Rectal smooth muscle tissue (tissue), 1 donor: ENCODE measurements at regions not wholly inside any gene's neighbourhood (a gene's known extent, or its start where the extent isn't known, plus 50 kb on each side); places are given as distances from the start of the nearest gene placed in this dataset.

Experiments used
- H3K27ac ChIP-seq: one replicate; pipeline ENCODE4 v1.7.0; 2013; ENCODE audit warnings: low read depth, low read length, inconsistent platforms
- H3K27me3 ChIP-seq: one replicate; pipeline ENCODE4 v1.7.0; 2013; ENCODE audit warnings: low read length; ENCODE audit not compliant: control insufficient read depth, insufficient read depth
- H3K36me3 ChIP-seq: one replicate; pipeline ENCODE4 v1.7.0; 2013; ENCODE audit warnings: low read length; ENCODE audit not compliant: control insufficient read depth, insufficient read depth
- H3K4me1 ChIP-seq: one replicate; pipeline ENCODE4 v1.7.0; 2013; ENCODE audit warnings: low read length; ENCODE audit not compliant: control insufficient read depth, insufficient read depth
- H3K4me3 ChIP-seq: one replicate; pipeline ENCODE4 v1.7.0; 2013; ENCODE audit warnings: low read length
- H3K9ac ChIP-seq: one replicate; pipeline ENCODE4 v1.7.0; 2013; ENCODE audit warnings: low read length

DNA sequence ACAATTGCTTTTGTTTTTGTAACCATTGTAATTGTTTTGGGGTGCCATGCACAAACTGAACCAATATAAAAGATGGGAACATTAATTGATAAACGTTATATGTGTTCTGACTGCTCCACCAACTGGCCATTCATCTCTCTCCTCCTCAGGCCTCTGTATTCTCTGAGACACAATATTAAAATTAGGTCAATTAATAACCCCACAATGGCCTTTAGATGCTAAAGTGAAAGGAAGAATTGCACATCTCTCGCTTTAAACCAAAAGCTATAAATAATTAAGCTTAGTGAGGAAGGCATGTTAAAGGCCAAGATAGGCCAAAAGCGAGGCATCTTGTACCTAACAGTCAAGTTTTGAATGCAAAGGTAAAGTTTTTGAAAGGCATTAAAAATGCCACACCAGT is 448.4 kb upstream of the ITGA1 start:
- H3K4me3 ChIP-seq, result no peak overlapping the region
- H3K9ac ChIP-seq, result no peak overlapping the region
- no peak overlapping the region for H3K27ac ChIP-seq
- H3K36me3 ChIP-seq, result no peaks in the 10 kb centered on the region
- no peaks in the 10 kb centered on the region for H3K4me1 ChIP-seq
- no peaks in the 10 kb centered on the region for H3K27me3 ChIP-seq

DNA sequence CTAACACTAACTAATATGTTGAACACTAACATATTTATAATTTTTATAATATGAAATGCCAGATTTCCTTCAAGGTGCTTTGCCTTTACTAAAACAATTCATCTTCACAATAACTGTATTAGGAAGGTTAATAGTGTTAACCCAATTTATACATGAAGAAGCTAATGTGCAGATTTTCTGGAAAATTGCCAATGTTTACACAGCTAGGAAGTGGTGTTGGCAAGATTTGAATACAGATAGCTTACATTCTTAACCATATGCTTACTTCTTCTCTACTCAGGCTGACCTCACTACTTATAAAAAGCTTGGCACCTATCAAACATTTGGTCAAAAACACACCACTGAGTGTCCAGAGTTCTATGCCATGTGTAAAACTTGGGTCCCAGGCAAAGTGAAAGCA is 445.4 kb upstream of the ITGA1 start:
- H3K36me3 ChIP-seq, result no peaks in the 10 kb centered on the region
- H3K9ac ChIP-seq, result no peak overlapping the region
- no peak overlapping the region for H3K4me3 ChIP-seq
- no peak overlapping the region for H3K27ac ChIP-seq
- no peaks in the 10 kb centered on the region for H3K4me1 ChIP-seq
- H3K27me3 ChIP-seq, result no peaks in the 10 kb centered on the region

DNA sequence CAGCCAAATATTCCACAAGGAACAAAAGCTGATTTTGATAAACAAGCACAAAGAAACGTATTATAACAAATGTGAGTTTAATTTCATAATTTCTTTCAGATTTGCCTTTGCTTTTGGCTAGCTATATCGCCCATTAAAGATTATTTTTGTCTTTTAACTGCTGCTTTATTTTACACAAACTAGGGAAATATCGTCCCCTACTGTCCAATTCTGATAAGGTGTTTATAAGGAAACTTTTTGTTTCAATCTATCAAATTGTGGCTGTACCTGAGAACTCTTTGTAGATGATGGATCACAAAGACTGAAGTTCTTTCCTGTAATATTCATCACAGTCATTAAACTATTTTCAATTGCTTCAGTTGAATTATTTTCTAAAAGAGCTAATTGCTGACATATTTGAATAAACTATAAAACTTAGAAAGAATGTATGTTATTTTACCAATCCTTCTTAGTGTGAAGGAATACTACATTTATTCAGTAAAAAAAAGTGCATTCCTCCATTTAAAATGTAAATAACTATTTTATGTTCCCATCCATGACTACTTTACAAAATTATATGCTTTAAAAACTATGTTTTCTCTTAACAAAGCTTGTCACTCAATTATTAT is 431.3 kb upstream of the ITGA1 start:
- no peaks in the 10 kb centered on the region for H3K36me3 ChIP-seq

DNA sequence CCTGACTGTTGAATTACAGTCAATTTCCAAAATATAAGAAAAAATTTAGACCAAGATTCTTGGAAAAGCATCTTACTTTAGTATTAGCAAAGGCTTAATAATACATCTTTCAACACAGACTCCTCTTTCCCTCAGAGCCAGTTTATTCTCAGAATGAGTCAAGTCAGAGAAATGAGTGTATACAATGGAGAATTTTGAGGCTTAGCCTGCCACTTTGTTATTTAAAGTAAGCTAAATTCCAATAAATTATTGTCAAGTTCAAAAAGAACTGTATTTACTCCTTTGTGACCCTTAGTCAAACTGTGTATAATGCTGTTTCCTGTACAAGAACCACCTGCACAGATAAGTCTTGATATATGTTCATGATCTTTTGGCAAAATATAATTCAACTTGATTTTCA is 428.5 kb upstream of the ITGA1 start:
- H3K9ac ChIP-seq, result no peak overlapping the region
- no peak overlapping the region for H3K4me3 ChIP-seq
- no peaks in the 10 kb centered on the region for H3K27me3 ChIP-seq
- H3K4me1 ChIP-seq, result no peaks in the 10 kb centered on the region
- no peaks in the 10 kb centered on the region for H3K36me3 ChIP-seq
- no peak overlapping the region for H3K27ac ChIP-seq

More for the DNA sequence above, 431.3 kb upstream of the ITGA1 start:
- Histone ChIP-seq H3K27me3 (no peaks in the 10 kb centered on the region), H3K4me1 (no peaks in the 10 kb centered on the region), H3K4me3 (no peak overlapping the region), H3K9ac (no peak overlapping the region), H3K27ac (no peak overlapping the region)

DNA sequence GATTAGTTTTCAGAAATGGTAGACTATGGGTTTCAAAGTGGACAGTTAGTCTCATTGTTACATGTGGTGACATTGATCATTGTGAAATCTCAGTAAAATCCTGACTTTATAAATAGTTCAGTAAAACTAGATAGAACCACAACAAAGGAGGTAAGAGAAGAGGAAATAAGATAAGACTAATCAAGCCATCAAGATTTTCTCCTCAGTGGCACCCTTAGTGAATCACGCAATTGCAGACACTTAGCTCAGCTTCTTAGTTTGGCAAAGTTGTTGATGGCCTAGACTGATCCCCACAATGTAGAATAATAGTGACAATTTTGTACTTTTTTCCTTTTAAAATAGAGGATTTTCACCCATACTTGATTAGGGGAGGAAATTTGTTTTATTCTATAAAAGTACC is 426.7 kb upstream of the ITGA1 start:
- H3K9ac ChIP-seq, result no peak overlapping the region
- no peaks in the 10 kb centered on the region for H3K4me1 ChIP-seq
- H3K36me3 ChIP-seq, result no peaks in the 10 kb centered on the region
- no peaks in the 10 kb centered on the region for H3K27me3 ChIP-seq
- no peak overlapping the region for H3K27ac ChIP-seq
- no peak overlapping the region for H3K4me3 ChIP-seq

DNA sequence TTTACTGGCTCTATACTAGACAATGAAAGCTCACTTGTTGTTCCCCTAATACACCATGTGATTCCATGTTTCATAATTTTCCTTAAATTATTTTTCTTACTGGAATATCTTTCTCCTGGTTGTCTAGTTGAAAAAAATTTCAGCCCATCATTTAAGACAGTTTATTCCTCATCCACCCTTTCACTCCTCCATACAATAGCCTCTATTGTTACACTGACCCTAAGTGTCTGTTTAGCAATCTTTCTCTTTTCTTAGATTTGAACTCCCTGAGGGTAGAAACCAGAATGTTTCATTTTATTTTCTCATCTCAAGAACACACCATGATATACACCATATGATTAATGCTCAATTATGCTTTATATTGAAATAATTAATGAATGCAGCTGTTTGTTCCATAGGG is 413.4 kb upstream of the ITGA1 start:
- H3K27ac ChIP-seq, result no peak overlapping the region
- H3K4me1 ChIP-seq, result no peaks in the 10 kb centered on the region
- no peaks in the 10 kb centered on the region for H3K27me3 ChIP-seq
- no peaks in the 10 kb centered on the region for H3K36me3 ChIP-seq
- no peak overlapping the region for H3K9ac ChIP-seq
- no peak overlapping the region for H3K4me3 ChIP-seq

DNA sequence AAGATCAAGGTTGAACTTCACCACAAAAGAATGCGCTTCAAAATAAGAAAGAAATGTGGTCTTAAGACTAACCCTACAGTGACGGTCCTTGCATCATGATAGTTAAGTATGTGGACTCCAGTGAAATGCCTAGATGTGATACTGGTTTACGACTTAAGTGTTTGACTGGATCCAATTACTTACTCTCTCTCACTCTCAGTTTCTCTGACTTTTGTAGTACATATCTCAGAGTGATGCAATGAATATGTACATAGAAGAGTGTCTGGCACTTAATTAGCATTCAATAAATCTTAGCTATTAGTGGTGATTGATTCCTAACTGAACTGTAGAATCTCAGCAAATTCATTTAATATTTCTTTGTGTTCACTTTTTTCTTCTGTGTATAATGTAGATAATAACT is 411.7 kb upstream of the ITGA1 start:
- H3K4me1 ChIP-seq, result no peaks in the 10 kb centered on the region
- no peak overlapping the region for H3K9ac ChIP-seq
- no peaks in the 10 kb centered on the region for H3K27me3 ChIP-seq
- no peaks in the 10 kb centered on the region for H3K36me3 ChIP-seq
- H3K27ac ChIP-seq, result no peak overlapping the region
- H3K4me3 ChIP-seq, result no peak overlapping the region

DNA sequence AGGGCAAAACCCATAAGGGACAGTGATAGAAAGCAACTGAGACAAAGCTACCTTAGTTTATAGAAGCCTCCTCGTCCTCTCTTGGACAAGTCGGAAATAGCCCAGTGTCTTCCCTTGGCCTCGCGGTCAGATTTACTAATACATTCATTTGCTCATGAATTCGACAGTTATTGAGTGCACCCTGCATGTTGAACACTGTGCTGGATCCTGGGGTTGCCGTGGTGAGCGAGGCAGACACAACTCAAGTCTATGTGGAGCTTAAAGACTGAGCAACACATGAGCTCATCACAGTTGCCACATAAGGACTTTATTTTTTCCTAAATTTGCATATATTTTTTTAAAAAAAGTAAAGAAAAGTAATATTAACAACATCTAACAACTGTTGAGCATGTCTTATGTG is 411.1 kb upstream of the ITGA1 start:
- H3K36me3 ChIP-seq, result no peaks in the 10 kb centered on the region
- no peak overlapping the region for H3K4me3 ChIP-seq
- no peaks in the 10 kb centered on the region for H3K27me3 ChIP-seq
- H3K27ac ChIP-seq, result no peak overlapping the region
- H3K4me1 ChIP-seq, result no peaks in the 10 kb centered on the region
- H3K9ac ChIP-seq, result no peak overlapping the region

DNA sequence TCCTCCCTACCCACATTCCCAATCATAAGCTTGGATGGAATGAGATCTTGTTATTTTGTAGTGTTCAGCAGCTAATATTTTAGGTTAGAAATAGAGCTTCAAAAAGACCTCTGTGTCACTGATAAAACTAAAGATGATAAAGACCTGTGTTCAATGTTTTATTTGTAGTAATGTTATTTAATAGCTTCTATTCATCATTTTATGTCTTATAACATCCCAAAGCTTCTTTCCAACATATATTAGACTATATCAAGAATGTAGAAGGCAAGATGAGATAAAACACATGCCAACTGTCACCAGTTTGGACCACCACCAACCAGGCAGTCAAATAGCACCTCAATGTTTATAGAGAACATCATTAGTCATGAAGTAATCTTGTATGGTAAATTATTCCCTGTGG is 409.5 kb upstream of the ITGA1 start:
- Histone ChIP-seq H3K9ac (no peak overlapping the region), H3K4me1 (no peaks in the 10 kb centered on the region), H3K4me3 (no peak overlapping the region), H3K27me3 (no peaks in the 10 kb centered on the region), H3K36me3 (no peaks in the 10 kb centered on the region), H3K27ac (no peak overlapping the region)

DNA sequence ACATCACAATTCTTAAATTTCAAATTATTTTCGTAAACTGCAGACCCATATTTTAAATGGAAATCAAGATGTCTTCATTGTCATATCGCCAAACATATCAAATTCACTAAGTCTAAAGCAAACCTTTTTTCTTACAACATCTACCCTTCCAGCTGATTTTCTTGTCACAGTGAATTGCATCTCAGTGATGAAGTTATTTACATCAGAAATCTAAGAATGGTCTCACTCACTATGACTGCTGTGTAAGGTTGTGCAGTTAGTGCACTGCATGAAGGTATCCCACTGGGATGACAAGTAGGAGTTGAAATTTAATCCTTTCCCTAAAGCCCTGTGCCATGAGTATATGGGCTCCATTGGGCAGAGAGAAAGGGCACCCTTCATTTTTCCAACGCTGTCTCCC is 399.4 kb upstream of the ITGA1 start:
- no peak overlapping the region for H3K9ac ChIP-seq

DNA sequence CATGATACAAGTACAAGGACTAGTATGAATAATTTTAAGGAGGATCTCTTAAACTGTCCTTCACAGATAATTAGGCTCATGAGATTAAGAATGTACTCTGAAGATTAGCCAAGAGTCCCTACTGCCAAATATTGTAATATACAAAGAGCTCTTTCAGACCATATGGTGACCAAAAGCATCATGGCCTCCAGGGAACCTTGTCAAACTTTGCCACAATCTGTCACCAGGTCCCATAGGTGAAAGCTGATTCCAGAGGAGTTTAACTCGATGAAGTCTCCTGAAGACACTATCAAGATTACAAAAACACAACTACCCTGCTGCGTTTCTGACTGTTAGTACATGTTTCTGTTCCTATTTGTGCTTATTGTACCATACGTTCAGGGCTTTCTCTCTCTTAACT is 395.4 kb upstream of the ITGA1 start:
- no peak overlapping the region for H3K9ac ChIP-seq
- no peaks in the 10 kb centered on the region for H3K4me1 ChIP-seq
- no peak overlapping the region for H3K4me3 ChIP-seq
- no peaks in the 10 kb centered on the region for H3K27me3 ChIP-seq
- H3K27ac ChIP-seq, result no peak overlapping the region
- H3K36me3 ChIP-seq, result no peaks in the 10 kb centered on the region

More for the DNA sequence above, 399.4 kb upstream of the ITGA1 start:
- Histone ChIP-seq H3K4me3 (no peak overlapping the region), H3K27me3 (no peaks in the 10 kb centered on the region), H3K4me1 (no peaks in the 10 kb centered on the region), H3K36me3 (no peaks in the 10 kb centered on the region), H3K27ac (no peak overlapping the region)

DNA sequence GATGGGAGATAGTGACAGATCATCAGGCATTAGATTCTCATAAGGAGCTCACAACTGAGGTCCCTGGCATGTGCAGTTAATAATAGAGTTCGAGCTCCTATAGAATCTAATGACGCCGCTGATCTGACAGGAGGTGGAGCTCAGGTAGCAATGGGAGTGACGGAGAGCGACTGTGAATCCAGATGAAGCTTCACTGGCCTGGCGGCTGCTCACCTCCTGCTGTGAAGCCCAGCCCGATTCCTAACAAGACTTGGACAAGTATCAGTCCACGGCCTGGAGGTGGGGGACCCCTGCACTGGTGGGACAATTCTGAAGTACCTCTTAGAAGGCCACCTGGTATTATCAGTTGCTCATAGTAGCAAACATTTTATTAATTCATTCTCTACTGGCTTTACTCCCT is 377.9 kb upstream of the ITGA1 start:
- no peak overlapping the region for H3K4me3 ChIP-seq
- no peaks in the 10 kb centered on the region for H3K4me1 ChIP-seq
- H3K27me3 ChIP-seq, result no peaks in the 10 kb centered on the region
- no peaks in the 10 kb centered on the region for H3K36me3 ChIP-seq
- H3K27ac ChIP-seq, result no peak overlapping the region
- H3K9ac ChIP-seq, result no peak overlapping the region

DNA sequence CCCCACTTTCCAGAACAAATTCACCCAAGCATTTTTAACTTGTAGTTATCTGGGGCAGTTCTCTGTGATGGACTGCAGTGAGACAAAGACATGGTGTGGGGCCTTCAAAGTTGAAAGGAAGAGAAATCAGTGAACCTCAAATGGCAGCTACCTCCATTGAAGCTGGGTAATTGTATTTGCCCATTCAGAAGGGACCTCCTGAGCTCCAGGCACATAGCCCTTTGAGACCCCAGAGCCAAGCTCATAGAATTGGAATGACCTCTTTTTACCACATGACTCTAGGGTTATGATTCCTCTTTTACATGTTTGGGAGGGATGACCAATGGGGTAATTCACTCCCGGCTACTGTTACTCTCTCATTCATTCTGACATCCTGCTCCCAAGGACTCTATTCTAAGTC is 368.4 kb upstream of the ITGA1 start:
- no peak overlapping the region for H3K27ac ChIP-seq
- H3K9ac ChIP-seq, result no peak overlapping the region
- H3K36me3 ChIP-seq, result no peaks in the 10 kb centered on the region
- H3K27me3 ChIP-seq, result no peaks in the 10 kb centered on the region
- no peak overlapping the region for H3K4me3 ChIP-seq
- no peaks in the 10 kb centered on the region for H3K4me1 ChIP-seq
